Prostate gland (tissue), 2 donors: ENCODE measurements at regions not wholly inside any gene's neighbourhood (a gene's known extent, or its start where the extent isn't known, plus 50 kb on each side); places are given as distances from the start of the nearest gene placed in this dataset.

ENCODE experiments used
- DNase-seq: peaks from one replicate; pipeline ENCODE4 v3.0.0-alpha.2; 2019; ENCODE audit warnings: low spot score
- H3K27ac ChIP-seq, 2 donors: fragments of 200-600 bp; sonication (generic); 2 replicates each; pipeline ENCODE4 v1.5.1; 2017 to 2019
- H3K27me3 ChIP-seq: fragments of 200-600 bp; sonication (generic); replicated peaks from 2 replicates; pipeline ENCODE4 v1.5.1; 2019; ENCODE audit not compliant: insufficient read depth
- H3K36me3 ChIP-seq, 2 donors: fragments of 200-600 bp; sonication (generic); 1 replicate in 1 of 2; 2 replicates in 1 of 2; pipeline versions ENCODE4 v1.5.1 to v1.8.1; 2017 to 2019
- H3K4me1 ChIP-seq: fragments of 200-600 bp; sonication (generic); replicated peaks from 2 replicates; pipeline ENCODE4 v1.5.1; 2019
- H3K4me3 ChIP-seq, 2 donors: fragments of 200-600 bp; sonication (generic); 2 replicates each; pipeline ENCODE4 v1.5.1; 2017 to 2019
- H3K9me3 ChIP-seq: fragments of 200-600 bp; sonication (generic); 2 replicates; pipeline ENCODE4 v1.5.1; 2017
- CTCF ChIP-seq, 4 experiments: fragments of 200-600 bp in 2 of 4; fragments of 450-650 bp in 2 of 4; sonication (generic) in 2 of 4; IDR thresholded peaks; 1 replicate in 3 of 4; 2 replicates in 1 of 4; pipeline ENCODE4 v1.5.1; 2016 to 2019; ENCODE audit warnings: antibody characterized with exemption in 4 of 4, mild to moderate bottlenecking in 2 of 4, moderate library complexity in 2 of 4
- POLR2A ChIP-seq: fragments of 450-650 bp; IDR thresholded peaks from one replicate; pipeline ENCODE4 v1.6.1; 2016; ENCODE audit warnings: antibody characterized with exemption, mild to moderate bottlenecking
- POLR2AphosphoS5 ChIP-seq: sonication (generic); formaldehyde crosslinking; IDR thresholded peaks from one replicate; pipeline ENCODE4 v1.6.1; 2017; ENCODE audit warnings: antibody characterized with exemption
- WGBS: methylation state at CpG from one replicate; pipeline ENCODE4 v1.1.5; 2018; 5-methylcytosine and 5-hydroxymethylcytosine counted together
- intact Hi-C: fragments of 100-400 bp; cut with DNase I; formaldehyde crosslinking; loops from one replicate; pipeline ENCODE4 v1.14.2; 2022

GRCh38 chr11:91970624-91971023, 254.0 kb upstream of the FAT3 start:
- Histone ChIP-seq H3K4me1 (no peaks in the 10 kb centered on the region), H3K27me3 (no peaks in the 10 kb centered on the region), H3K9me3 (no peaks in the 10 kb centered on the region), H3K4me3 (no peak overlapping the region), H3K36me3 (no peaks in the 10 kb centered on the region), H3K27ac (no peak overlapping the region)
- intact Hi-C loops = no loop called here
- DNase-seq = no peak
- TF ChIP-seq POLR2A (no peak), CTCF (IDR thresholded peaks at IDR 0.05) (no peak), POLR2AphosphoS5 (no peak)

- Histone ChIP-seq H3K36me3 (no peaks in the 10 kb centered on the region), H3K9me3 (no peaks in the 10 kb centered on the region), H3K27me3 (no peaks in the 10 kb centered on the region), H3K4me1 (no peaks in the 10 kb centered on the region), H3K4me3 (no peak overlapping the region), H3K27ac (no peak overlapping the region)
- no peak for TF ChIP-seq POLR2A
- no peak for TF ChIP-seq CTCF (IDR thresholded peaks at IDR 0.05)
- no peak for TF ChIP-seq POLR2AphosphoS5
- intact Hi-C loops = no loop called here
- 89% methylated on average over 2 of the region's 2 CpGs for WGBS
- no peak for DNase-seq
Observed at GRCh38 chr11:91969486-91969885, 255.1 kb upstream of the FAT3 start.

- DNase-seq = no peak
- TF ChIP-seq POLR2AphosphoS5 (no peak), POLR2A (no peak), CTCF (IDR thresholded peaks at IDR 0.05) (no peak)
- H3K27ac ChIP-seq = no peak overlapping the region
- intact Hi-C loops = no loop called here
- H3K27me3 ChIP-seq = no peaks in the 10 kb centered on the region
- H3K4me1 ChIP-seq = no peaks in the 10 kb centered on the region
- H3K36me3 ChIP-seq = no peaks in the 10 kb centered on the region
- WGBS = 52% methylated on average over 2 of the region's 2 CpGs
- no peak overlapping the region for H3K4me3 ChIP-seq
- H3K9me3 ChIP-seq = no peaks in the 10 kb centered on the region
Observed at GRCh38 chr11:91967691-91968045, 256.9 kb upstream of the FAT3 start.

- no peaks in the 10 kb centered on the region for H3K36me3 ChIP-seq
- TF ChIP-seq POLR2A = no peak
- TF ChIP-seq POLR2AphosphoS5 = no peak
- no peak for TF ChIP-seq CTCF (IDR thresholded peaks at IDR 0.05)
- no peak overlapping the region for H3K4me3 ChIP-seq
- DNase-seq = no peak
- H3K27ac ChIP-seq = no peak overlapping the region
- no peaks in the 10 kb centered on the region for H3K27me3 ChIP-seq
- intact Hi-C loops = no loop called here
- H3K4me1 ChIP-seq = no peaks in the 10 kb centered on the region
- no peaks in the 10 kb centered on the region for H3K9me3 ChIP-seq
Observed at GRCh38 chr11:91967026-91967690, 257.5 kb upstream of the FAT3 start.

GRCh38 chr11:91966368-91966767, 258.2 kb upstream of the FAT3 start:
- Histone ChIP-seq H3K4me1 (no peaks in the 10 kb centered on the region), H3K9me3 (no peaks in the 10 kb centered on the region), H3K27me3 (no peaks in the 10 kb centered on the region), H3K36me3 (no peaks in the 10 kb centered on the region), H3K27ac (no peak overlapping the region), H3K4me3 (no peak overlapping the region)
- TF ChIP-seq POLR2A = no peak
- no peak for TF ChIP-seq POLR2AphosphoS5
- TF ChIP-seq CTCF (IDR thresholded peaks at IDR 0.05) = no peak
- DNase-seq = no peak
- 69% methylated on average over 1 of the region's 1 CpG for WGBS
- intact Hi-C loops = no loop called here
